Natural killer cell treated with Interleukin-12 subunit alpha and Interleukin-12 subunit beta and Interleukin-15 and Interleukin-18, amount 100 ng/mL, for 72 hours (primary cell): ENCODE measurements at regions not wholly inside any gene's neighbourhood (a gene's known extent, or its start where the extent isn't known, plus 50 kb on each side); places are given as distances from the start of the nearest gene placed in this dataset.

Experiments used
- ATAC-seq, 2 donors: fragments of 150-1000 bp; cut with Tn5 transposase in 1 of 2; sonication (Bioruptor Pico), chemical (Tn5 transposase) in 1 of 2; 2 replicates each; pipeline ENCODE4 v1.10.0; 2021
- DNase-seq: peaks from one replicate; pipeline ENCODE4 v3.0.0; 2022; ENCODE audit warnings: low spot score
- H3K27ac Mint-ChIP-seq, 2 donors: 1 replicate in 1 of 2; 2 replicates in 1 of 2; pipeline ENCODE4 v1.8.0; 2022; ENCODE audit warnings: mixed read lengths in 2 of 2, mild to moderate bottlenecking in 1 of 2, moderate library complexity in 1 of 2
- H3K27me3 Mint-ChIP-seq, 2 donors: 1 replicate in 1 of 2; 2 replicates in 1 of 2; pipeline ENCODE4 v1.8.0; 2022; ENCODE audit warnings: mixed read lengths in 2 of 2
- H3K36me3 Mint-ChIP-seq: one replicate; pipeline ENCODE4 v1.8.0; 2022; ENCODE audit warnings: mixed read lengths
- H3K4me1 Mint-ChIP-seq, 2 donors: 1 replicate in 1 of 2; 2 replicates in 1 of 2; pipeline ENCODE4 v1.8.0; 2022; ENCODE audit warnings: low read depth in 2 of 2, mixed read lengths in 2 of 2, mild to moderate bottlenecking in 1 of 2
- H3K4me3 Mint-ChIP-seq: one replicate; pipeline ENCODE4 v1.8.0; 2022; ENCODE audit warnings: mixed read lengths
- H3K9me3 Mint-ChIP-seq: 2 replicates; pipeline ENCODE4 v1.8.0; 2022; ENCODE audit warnings: mixed read lengths

- peaks cover 3% of the 10 kb centered on the region for H3K9me3 Mint-ChIP-seq
- peaks cover 3 to 14% of the 10 kb centered on the region in 2 donors for H3K27me3 Mint-ChIP-seq
- ATAC-seq (no peak), DNase-seq (no peak)
- no peaks in the 10 kb centered on the region for H3K4me1 Mint-ChIP-seq
- no peak overlapping the region for H3K27ac Mint-ChIP-seq
- no peaks in the 10 kb centered on the region for H3K36me3 Mint-ChIP-seq
- H3K4me3 Mint-ChIP-seq, result no peak overlapping the region
Observed at GRCh38 chr1:213679153-213679552, 308.6 kb upstream of the PROX1 start.

GRCh38 chr1:213680677-213681325 is 307.0 kb upstream of the PROX1 start:
- Mint-ChIP-seq H3K27me3 (peaks cover 5 to 14% of the 10 kb centered on the region in 2 donors), H3K9me3 (peaks cover 3% of the 10 kb centered on the region), H3K27ac (no peak overlapping the region), H3K4me1 (no peaks in the 10 kb centered on the region), H3K4me3 (no peak overlapping the region), H3K36me3 (no peaks in the 10 kb centered on the region)
- ATAC-seq, result peak; percentile 24 to 27
- DNase-seq, result no peak

DNA sequence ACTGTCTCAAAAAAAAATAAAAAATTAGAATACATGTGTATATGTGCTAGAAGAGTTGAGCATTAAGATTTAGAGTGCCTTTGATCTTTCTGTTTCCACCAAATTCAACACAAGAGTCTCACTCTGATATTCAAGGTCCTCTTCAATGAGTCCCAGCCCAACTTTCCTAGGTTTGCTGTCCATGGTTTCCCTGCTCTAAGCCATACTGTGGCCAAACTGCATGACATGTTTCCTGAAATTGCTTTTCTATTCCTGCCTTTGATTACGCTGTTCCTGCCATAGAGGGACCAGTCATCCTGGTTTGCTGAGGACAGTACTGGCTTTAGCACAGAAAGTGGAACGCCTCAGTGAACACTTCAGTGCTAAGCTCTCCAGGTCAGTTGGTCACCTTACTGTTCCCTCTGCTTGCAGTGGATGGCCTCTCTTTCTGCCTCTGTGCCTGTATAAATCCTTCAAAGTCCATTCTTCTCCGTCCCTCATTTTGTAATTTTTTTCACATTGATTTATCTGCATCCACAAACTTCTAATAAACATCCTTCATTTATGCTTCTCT is 305.9 kb upstream of the PROX1 start:
- DNase-seq, result no peak

DNA sequence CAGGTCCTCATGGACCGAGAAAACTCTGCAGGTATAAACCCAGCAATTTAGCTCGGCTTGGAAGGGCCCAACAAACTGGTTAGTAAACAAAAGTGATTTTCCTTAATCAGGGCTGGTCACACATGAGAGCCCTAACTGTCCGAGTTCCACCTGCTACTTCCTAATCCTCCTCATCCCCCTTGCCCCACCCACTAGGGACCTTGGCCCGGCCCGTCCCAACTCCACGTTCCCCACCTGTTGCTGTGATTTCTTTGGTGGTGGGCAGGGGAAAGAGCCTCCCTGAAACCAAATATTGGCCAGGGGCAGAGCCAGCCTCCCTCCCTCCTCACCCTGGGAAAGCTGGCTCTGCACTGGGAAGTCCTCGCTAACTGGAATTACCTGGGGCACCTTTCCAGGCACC is 304.2 kb upstream of the PROX1 start:
- peaks cover 3% of the 10 kb centered on the region for H3K9me3 Mint-ChIP-seq

More for the DNA sequence above, 305.9 kb upstream of the PROX1 start:
- Mint-ChIP-seq H3K9me3 (peaks cover 3% of the 10 kb centered on the region), H3K4me3 (no peak overlapping the region), H3K36me3 (no peaks in the 10 kb centered on the region), H3K4me1 (no peaks in the 10 kb centered on the region), H3K27ac (no peak overlapping the region), H3K27me3 (peaks cover 5 to 14% of the 10 kb centered on the region in 2 donors)
- no peak for ATAC-seq

DNA sequence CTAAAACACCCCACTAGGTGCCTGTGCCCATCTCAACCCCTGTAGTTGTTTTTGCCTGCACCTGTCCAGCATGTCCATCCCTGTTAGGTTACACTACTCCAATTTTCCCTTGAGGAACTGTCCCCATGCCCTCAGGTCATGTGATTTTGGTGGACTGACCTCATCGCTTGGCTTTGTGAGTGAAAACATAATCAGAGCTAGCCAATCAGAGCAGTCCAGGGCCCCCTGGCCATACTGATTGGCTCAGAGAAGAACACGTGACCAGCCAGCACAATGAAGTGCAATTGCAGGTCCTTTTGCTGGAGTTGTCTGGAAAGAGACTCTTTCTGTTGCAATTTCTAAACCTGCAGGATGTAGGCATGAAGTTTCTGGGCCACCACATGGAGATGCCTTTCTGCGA is 303.3 kb upstream of the PROX1 start:
- Mint-ChIP-seq H3K27me3 (peaks cover 5 to 14% of the 10 kb centered on the region in 2 donors), H3K4me1 (no peaks in the 10 kb centered on the region), H3K4me3 (no peak overlapping the region), H3K9me3 (peaks cover 3% of the 10 kb centered on the region), H3K36me3 (no peaks in the 10 kb centered on the region), H3K27ac (no peak overlapping the region)
- ATAC-seq (no peak), DNase-seq (no peak)

More for the DNA sequence above, 304.2 kb upstream of the PROX1 start:
- no peaks in the 10 kb centered on the region for H3K36me3 Mint-ChIP-seq
- H3K27me3 Mint-ChIP-seq, result peaks cover 5 to 14% of the 10 kb centered on the region in 2 donors
- DNase-seq (no peak), ATAC-seq (no peak)
- no peak overlapping the region for H3K27ac Mint-ChIP-seq
- H3K4me3 Mint-ChIP-seq, result no peak overlapping the region
- H3K4me1 Mint-ChIP-seq, result no peaks in the 10 kb centered on the region

DNA sequence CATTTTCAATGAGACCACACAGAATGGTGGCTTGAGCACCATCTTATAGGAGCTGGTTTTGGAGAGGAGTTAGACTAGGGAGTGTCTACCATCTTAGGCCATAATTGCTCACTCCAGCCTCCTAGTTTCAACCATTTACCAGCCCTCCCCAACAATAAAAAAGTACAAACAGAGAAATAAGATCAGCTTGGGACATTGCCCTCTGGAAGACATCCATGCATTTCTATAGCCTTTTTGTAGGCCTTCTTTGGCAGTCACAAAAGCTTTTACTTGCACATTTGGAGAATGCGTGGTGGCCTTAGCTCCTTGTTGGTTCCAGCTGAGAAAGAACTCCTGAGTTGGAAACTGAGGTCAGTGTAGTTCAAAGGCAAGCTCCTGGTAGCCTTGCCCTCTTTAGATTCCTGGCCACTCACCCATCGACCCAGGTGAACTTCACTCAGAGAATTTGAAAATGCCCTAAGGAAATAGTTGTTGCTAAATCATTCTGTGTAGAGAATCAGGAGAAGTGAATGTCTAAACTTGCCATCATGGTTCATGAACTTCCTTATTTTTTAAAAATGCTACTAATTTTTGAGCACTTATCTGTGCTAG is 301.7 kb upstream of the PROX1 start:
- H3K4me3 Mint-ChIP-seq, result no peak overlapping the region
- H3K27ac Mint-ChIP-seq, result no peak overlapping the region
- no peaks in the 10 kb centered on the region for H3K4me1 Mint-ChIP-seq
- no peak for ATAC-seq
- H3K36me3 Mint-ChIP-seq, result no peaks in the 10 kb centered on the region
- peaks cover 5 to 11% of the 10 kb centered on the region in 2 donors for H3K27me3 Mint-ChIP-seq
- no peak for DNase-seq
- H3K9me3 Mint-ChIP-seq, result peaks cover 2% of the 10 kb centered on the region

DNA sequence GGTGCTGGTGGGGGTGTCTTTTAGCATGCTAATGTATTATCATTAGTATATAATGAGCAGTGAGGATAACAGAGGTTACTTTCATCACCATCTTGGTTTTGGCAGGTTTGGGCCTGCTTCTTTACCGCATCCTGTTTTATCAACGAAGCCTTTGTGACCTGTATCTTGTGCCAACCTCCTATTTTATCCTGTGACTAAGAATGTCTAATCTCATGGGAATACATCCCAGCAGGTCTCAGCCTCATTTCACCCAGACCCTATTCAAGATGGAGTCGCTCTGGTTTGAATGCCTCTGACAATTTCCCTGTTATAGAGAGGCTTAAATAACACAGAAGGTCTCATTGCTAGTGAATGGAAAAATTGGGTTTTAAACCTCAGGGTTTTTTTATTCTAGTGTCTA is 300.8 kb upstream of the PROX1 start:
- ATAC-seq, result no peak
- H3K9me3 Mint-ChIP-seq, result no peaks in the 10 kb centered on the region
- DNase-seq, result no peak
- H3K4me1 Mint-ChIP-seq, result no peaks in the 10 kb centered on the region
- H3K4me3 Mint-ChIP-seq, result no peak overlapping the region
- no peaks in the 10 kb centered on the region for H3K36me3 Mint-ChIP-seq
- H3K27ac Mint-ChIP-seq, result no peak overlapping the region
- H3K27me3 Mint-ChIP-seq, result peaks cover 5% of the 10 kb centered on the region in 2 donors

- H3K27ac Mint-ChIP-seq, result no peak overlapping the region
- H3K4me1 Mint-ChIP-seq, result no peaks in the 10 kb centered on the region
- no peak overlapping the region for H3K4me3 Mint-ChIP-seq
- DNase-seq (no peak), ATAC-seq (no peak)
- H3K36me3 Mint-ChIP-seq, result no peaks in the 10 kb centered on the region
- no peaks in the 10 kb centered on the region for H3K9me3 Mint-ChIP-seq
- H3K27me3 Mint-ChIP-seq, result peaks cover 0 to 2% of the 10 kb centered on the region in 2 donors
Observed at GRCh38 chr1:213687832-213688231, 299.9 kb upstream of the PROX1 start.

DNA sequence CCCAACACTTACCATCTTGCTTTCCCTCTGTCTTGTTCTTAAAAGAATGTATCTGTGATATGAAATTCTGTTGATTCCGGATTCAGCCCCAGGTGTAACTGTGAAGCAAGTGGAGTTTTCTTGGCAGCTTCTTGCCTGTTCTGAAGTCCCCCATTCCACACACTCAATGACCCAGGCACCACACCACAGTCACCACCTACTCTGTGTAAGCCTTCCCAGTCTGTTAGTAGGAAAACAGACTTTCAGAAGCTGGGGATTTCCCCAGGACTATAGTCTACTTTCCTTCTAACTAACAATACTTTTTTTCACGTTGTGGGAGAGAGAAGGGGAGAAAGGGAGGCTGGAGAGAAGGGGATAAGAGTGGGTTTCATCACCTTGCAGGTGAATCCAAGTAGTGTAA is 299.1 kb upstream of the PROX1 start:
- H3K27ac Mint-ChIP-seq, result no peak overlapping the region
- H3K4me3 Mint-ChIP-seq, result no peak overlapping the region
- H3K27me3 Mint-ChIP-seq, result peaks cover 0 to 2% of the 10 kb centered on the region in 2 donors
- ATAC-seq (peak in 1 of 2 donors; percentile 36), DNase-seq (no peak)
- no peaks in the 10 kb centered on the region for H3K36me3 Mint-ChIP-seq
- H3K9me3 Mint-ChIP-seq, result no peaks in the 10 kb centered on the region
- H3K4me1 Mint-ChIP-seq, result no peaks in the 10 kb centered on the region

GRCh38 chr1:213689260-213689659 is 298.5 kb upstream of the PROX1 start:
- no peak for DNase-seq
- Mint-ChIP-seq H3K9me3 (no peaks in the 10 kb centered on the region), H3K4me1 (no peaks in the 10 kb centered on the region), H3K27ac (no peak overlapping the region), H3K36me3 (no peaks in the 10 kb centered on the region), H3K27me3 (peaks cover 0 to 2% of the 10 kb centered on the region in 2 donors), H3K4me3 (no peak overlapping the region)
- ATAC-seq, result no peak

DNA sequence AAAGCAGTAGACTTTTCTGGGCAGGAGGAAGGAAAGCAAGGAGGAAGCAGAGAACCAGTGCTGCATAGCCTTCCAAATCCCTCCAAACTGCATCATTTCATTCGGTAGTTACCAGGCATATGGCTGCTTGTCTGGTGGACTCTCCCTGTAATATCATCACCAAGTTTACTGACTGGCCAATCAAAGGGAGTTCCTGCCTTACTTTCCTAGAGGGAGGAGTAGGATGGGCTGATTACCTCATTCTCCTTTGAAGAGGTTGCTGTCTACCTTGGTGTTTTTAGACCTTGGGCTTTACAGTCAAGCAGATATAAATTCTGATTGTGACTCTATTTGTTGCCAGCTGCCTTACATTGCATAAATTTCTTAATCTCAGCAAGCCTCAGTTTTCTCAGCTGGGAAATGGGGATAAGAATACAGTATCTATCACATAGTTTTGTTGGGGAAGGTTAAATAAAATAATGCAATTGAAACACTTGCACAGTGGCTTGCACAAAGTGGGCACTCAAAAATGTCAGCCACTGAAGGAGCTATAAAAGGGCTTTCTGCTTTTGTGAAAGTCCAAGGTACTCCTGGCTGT is 297.3 kb upstream of the PROX1 start:
- Mint-ChIP-seq H3K27me3 (no peaks in the 10 kb centered on the region), H3K4me1 (no peaks in the 10 kb centered on the region), H3K27ac (no peak overlapping the region), H3K9me3 (no peaks in the 10 kb centered on the region), H3K36me3 (no peaks in the 10 kb centered on the region), H3K4me3 (no peak overlapping the region)
- ATAC-seq (no peak), DNase-seq (no peak)

DNA sequence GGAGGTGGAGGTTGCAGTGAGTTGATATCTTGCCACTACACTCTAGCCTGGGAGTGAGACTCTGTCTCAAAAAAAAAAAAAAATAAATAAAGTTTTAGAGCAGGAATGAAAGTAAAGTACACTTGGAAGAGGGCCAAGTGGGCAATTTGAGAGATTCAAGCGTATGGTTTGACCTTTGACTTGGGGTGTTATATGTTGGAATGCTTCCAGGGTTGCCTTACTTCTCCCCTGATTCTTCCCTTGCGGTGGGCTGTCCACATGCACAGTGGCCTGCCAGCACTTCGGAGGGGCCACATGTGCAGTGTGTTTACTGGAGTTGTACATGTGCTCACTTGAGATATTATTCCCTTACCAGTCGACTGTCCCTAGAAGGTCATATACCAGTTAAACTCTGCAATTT is 295.5 kb upstream of the PROX1 start:
- H3K4me1 Mint-ChIP-seq, result no peaks in the 10 kb centered on the region
- no peak overlapping the region for H3K27ac Mint-ChIP-seq
- H3K9me3 Mint-ChIP-seq, result no peaks in the 10 kb centered on the region
- H3K36me3 Mint-ChIP-seq, result no peaks in the 10 kb centered on the region
- H3K27me3 Mint-ChIP-seq, result no peaks in the 10 kb centered on the region
- DNase-seq (no peak), ATAC-seq (no peak)
- H3K4me3 Mint-ChIP-seq, result no peak overlapping the region

DNA sequence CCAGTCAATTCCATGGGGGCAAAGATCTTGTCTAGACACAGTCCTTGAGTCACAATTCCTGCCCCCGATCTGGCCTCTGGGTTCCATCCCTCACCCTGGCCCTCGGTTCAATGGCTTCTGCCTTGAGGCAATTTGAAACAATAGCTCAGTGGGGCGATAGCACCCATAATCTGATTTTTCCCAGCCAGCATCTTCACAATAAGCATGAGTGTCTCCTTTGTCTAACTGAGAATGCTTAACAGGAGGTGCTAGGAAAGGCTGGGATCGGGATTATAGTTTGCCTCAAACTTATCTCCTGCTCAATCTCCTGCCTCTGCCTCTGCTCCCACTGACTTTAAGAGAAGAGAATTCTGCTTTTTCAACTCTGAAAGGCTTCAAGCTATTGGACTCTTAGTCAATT is 293.9 kb upstream of the PROX1 start:
- DNase-seq (no peak), ATAC-seq (no peak)
- Mint-ChIP-seq H3K27me3 (no peaks in the 10 kb centered on the region), H3K36me3 (no peaks in the 10 kb centered on the region), H3K4me3 (no peak overlapping the region), H3K4me1 (no peaks in the 10 kb centered on the region), H3K9me3 (no peaks in the 10 kb centered on the region), H3K27ac (no peak overlapping the region)

DNA sequence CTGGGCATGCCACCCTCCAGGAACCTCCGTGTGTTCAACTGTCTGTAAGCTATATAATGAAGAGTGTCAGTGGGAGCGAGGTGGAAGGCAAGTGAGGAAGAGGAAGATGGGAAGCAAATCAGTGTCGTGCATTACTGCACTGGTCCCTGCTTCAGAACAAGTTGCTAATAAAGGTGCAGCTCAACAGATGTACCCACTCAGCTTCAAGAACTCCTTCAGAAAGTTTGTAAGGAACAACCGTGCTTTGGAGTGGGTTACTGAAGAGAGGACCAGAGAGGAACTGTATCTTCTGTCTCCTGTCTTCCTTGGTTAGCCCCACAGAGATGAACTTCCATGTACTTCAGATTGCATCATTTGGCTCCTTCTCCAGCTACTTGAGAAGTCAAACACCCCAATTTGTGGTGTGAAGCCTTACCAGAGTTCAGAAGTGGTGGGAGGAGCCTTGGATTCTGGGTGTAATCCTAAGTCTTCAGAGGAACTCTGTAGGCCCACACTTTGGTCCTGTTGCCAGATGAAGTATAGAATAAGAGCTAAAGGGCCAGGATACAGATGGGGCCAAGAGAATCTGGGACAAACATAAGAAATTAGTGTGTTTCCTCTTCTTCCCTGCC is 290.5 kb upstream of the PROX1 start:
- no peak overlapping the region for H3K4me3 Mint-ChIP-seq
- H3K27ac Mint-ChIP-seq, result no peak overlapping the region
- DNase-seq, result no peak
- H3K4me1 Mint-ChIP-seq, result no peaks in the 10 kb centered on the region
- H3K9me3 Mint-ChIP-seq, result peaks cover 3% of the 10 kb centered on the region
- no peak for ATAC-seq
- H3K36me3 Mint-ChIP-seq, result peaks cover 4% of the 10 kb centered on the region
- H3K27me3 Mint-ChIP-seq, result peaks cover 0 to 9% of the 10 kb centered on the region in 2 donors
